ENCODE measurements at regions not wholly inside any gene's neighbourhood (a gene's known extent, or its start where the extent isn't known, plus 50 kb on each side); places are given as distances from the start of the nearest gene placed in this dataset.

GRCh38 chr5:78726571-78726970 lies 78.0 kb upstream of the LHFPL2 start:
- no peak for DNase-seq (ENCODE audit: low spot score in 2 of 2)

GRCh38 chr5:78726003-78726402 lies 77.4 kb upstream of the LHFPL2 start:
- WGBS, 2 donors, result 95% methylated on average over 3 of the region's 3 CpGs
- TF ChIP-seq CTCF (IDR thresholded peaks at IDR 0.05) (no peak), POLR2A (IDR thresholded peaks at IDR 0.05) (no peak)
- no peak overlapping the region for H3K4me3 ChIP-seq (ENCODE audit: low read depth, poor library complexity, severe bottlenecking)
- intact Hi-C loops (cut with DNase I; ENCODE audit: low total_unique reads), result no loop called here
- DNase-seq (ENCODE audit: low spot score in 2 of 2), result no peak

More at GRCh38 chr5:78726571-78726970, 78.0 kb upstream of the LHFPL2 start:
- intact Hi-C loops (cut with DNase I; ENCODE audit: low total_unique reads), result no loop called here
- TF ChIP-seq POLR2A (IDR thresholded peaks at IDR 0.05), result no peak
- 94 to 100% methylated on average over 3 of the region's 3 CpGs for WGBS, 2 donors
- no peak overlapping the region for H3K4me3 ChIP-seq (ENCODE audit: low read depth, poor library complexity, severe bottlenecking)

GRCh38 chr5:78724061-78724460 lies 75.5 kb upstream of the LHFPL2 start:
- intact Hi-C loops (cut with DNase I; ENCODE audit: low total_unique reads), result no loop called here
- no peak for DNase-seq (ENCODE audit: low spot score in 2 of 2)
- TF ChIP-seq POLR2A (IDR thresholded peaks at IDR 0.05) (no peak), CTCF (IDR thresholded peaks at IDR 0.05) (no peak)
- H3K4me3 ChIP-seq (ENCODE audit: low read depth, poor library complexity, severe bottlenecking), result no peak overlapping the region

- DNase-seq (ENCODE audit: low spot score in 2 of 2), result no peak
- 42 to 50% methylated on average over 5 of the region's 5 CpGs for WGBS, 2 donors
- intact Hi-C loops (cut with DNase I; ENCODE audit: low total_unique reads), result no loop called here
- H3K4me3 ChIP-seq (ENCODE audit: low read depth, poor library complexity, severe bottlenecking), result no peak overlapping the region
- TF ChIP-seq POLR2A (IDR thresholded peaks at IDR 0.05) (no peak), CTCF (IDR thresholded peaks at IDR 0.05) (no peak)
These were observed 72.4 kb upstream of the LHFPL2 start for GRCh38 chr5:78720997-78721396.

- intact Hi-C loops (cut with DNase I; ENCODE audit: low total_unique reads), result no loop called here
- H3K4me3 ChIP-seq (ENCODE audit: low read depth, poor library complexity, severe bottlenecking), result no peak overlapping the region
- 53 to 57% methylated on average over 9 of the region's 9 CpGs for WGBS, 2 donors
- DNase-seq (ENCODE audit: low spot score in 2 of 2), result no peak
- TF ChIP-seq CTCF (IDR thresholded peaks at IDR 0.05) (no peak), POLR2A (IDR thresholded peaks at IDR 0.05) (no peak)
These were observed 71.8 kb upstream of the LHFPL2 start for GRCh38 chr5:78720227-78720985.

GRCh38 chr5:78719504-78720219 lies 71.1 kb upstream of the LHFPL2 start:
- intact Hi-C loops (cut with DNase I; ENCODE audit: low total_unique reads), result no loop called here
- no peak overlapping the region for H3K4me3 ChIP-seq (ENCODE audit: low read depth, poor library complexity, severe bottlenecking)
- DNase-seq (ENCODE audit: low spot score in 2 of 2), result no peak
- no peak for TF ChIP-seq POLR2A (IDR thresholded peaks at IDR 0.05)
- TF ChIP-seq CTCF (IDR thresholded peaks at IDR 0.05), result no peak
- WGBS, 2 donors, result 84 to 90% methylated on average over 8 of the region's 8 CpGs

Data from lower leg skin (tissue), 4 donors.